HUDEP-2 (cell line): ENCODE measurements at regions not wholly inside any gene's neighbourhood (a gene's known extent, or its start where the extent isn't known, plus 50 kb on each side); places are given as distances from the start of the nearest gene placed in this dataset.

ENCODE experiments used
- DNase-seq, 76 experiments: peaks; one replicate each; lab custom pipeline; 2025; ENCODE audit not compliant: unreplicated experiment in 76 of 76; lab: John Stamatoyannopoulos, UW

- DNase-seq: no peak
These were observed 156.1 kb upstream of the SLC39A10 start for GRCh38 chr2:195500879-195501278.

- no peak for DNase-seq
These were observed 158.1 kb upstream of the SLC39A10 start for GRCh38 chr2:195498839-195499490.

- peak in 56 of 76 experiments; percentile 2 to 63 (median 30) for DNase-seq
These were observed 158.8 kb upstream of the SLC39A10 start for GRCh38 chr2:195498176-195498575.

GRCh38 chr2:195496991-195497390 is 160.0 kb upstream of the SLC39A10 start:
- no peak for DNase-seq

GRCh38 chr2:195495966-195496365 is 161.1 kb upstream of the SLC39A10 start:
- no peak for DNase-seq

GRCh38 chr2:195495351-195495750 is 161.7 kb upstream of the SLC39A10 start:
- DNase-seq: no peak

GRCh38 chr2:195494451-195494850 is 162.6 kb upstream of the SLC39A10 start:
- DNase-seq: no peak

- no peak for DNase-seq
These were observed 163.6 kb upstream of the SLC39A10 start for GRCh38 chr2:195493416-195493815.

GRCh38 chr2:195490319-195490718 is 166.7 kb upstream of the SLC39A10 start:
- no peak for DNase-seq

- peak in 58 of 76 experiments; percentile 2 to 76 (median 23) for DNase-seq
These were observed 167.9 kb upstream of the SLC39A10 start for GRCh38 chr2:195489101-195489500.

- DNase-seq: peak in 4 of 76 experiments; percentile 3 to 40 (median 20)
These were observed 168.5 kb upstream of the SLC39A10 start for GRCh38 chr2:195488567-195488966.

- DNase-seq: peak in 72 of 76 experiments; percentile 4 to 93 (median 66)
These were observed 169.9 kb upstream of the SLC39A10 start for GRCh38 chr2:195486987-195487644.

GRCh38 chr2:195486520-195486919 is 170.5 kb upstream of the SLC39A10 start:
- DNase-seq: no peak

GRCh38 chr2:195482010-195482409 is 175.0 kb upstream of the SLC39A10 start:
- no peak for DNase-seq

- DNase-seq: no peak
These were observed 176.9 kb upstream of the SLC39A10 start for GRCh38 chr2:195480121-195480520.

- DNase-seq: no peak
These were observed 177.6 kb upstream of the SLC39A10 start for GRCh38 chr2:195479407-195479806.

GRCh38 chr2:195477996-195478382 is 179.0 kb upstream of the SLC39A10 start:
- DNase-seq: no peak

GRCh38 chr2:195477248-195477995 is 179.6 kb upstream of the SLC39A10 start:
- DNase-seq: no peak

- DNase-seq: no peak
These were observed 181.7 kb upstream of the SLC39A10 start for GRCh38 chr2:195475336-195475735.

- DNase-seq: no peak
These were observed 183.2 kb upstream of the SLC39A10 start for GRCh38 chr2:195473862-195474261.

- DNase-seq: no peak
These were observed 184.4 kb upstream of the SLC39A10 start for GRCh38 chr2:195472501-195473234.
